ENCODE measurements at regions not wholly inside any gene's neighbourhood (a gene's known extent, or its start where the extent isn't known, plus 50 kb on each side); places are given as distances from the start of the nearest gene placed in this dataset.

DNA sequence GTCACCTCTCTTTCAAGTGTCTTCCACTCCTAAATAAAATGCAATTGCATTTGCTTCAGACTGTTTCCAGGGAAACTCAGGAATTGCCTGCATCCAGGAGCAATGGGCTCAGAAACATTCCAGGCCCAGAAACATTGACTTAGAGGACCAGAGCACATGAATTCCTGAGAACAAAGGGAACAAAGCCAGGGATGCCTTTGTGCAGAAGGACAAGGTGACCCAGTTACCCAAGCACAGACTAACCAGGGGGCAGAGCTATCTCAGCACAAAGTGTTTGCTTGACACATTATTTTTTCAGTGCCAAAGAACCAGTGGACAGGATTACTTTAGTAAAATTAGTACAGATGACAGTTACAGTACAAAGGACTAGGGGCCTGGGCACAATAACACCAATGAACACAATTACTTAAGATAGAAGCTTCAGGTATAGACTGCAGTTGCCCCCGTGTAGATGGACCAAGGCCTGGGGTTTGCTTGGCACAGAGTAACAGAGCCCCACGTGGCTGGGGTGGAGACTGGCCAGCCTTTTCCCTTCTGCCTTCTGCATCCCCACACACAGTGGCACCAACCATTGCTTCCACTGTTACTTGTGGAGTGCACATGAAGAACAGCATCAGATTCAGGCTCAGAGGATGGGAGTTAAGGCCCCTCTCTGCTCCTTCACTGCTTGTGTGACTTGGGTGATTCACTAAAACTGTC is 500.8 kb downstream of the INSC start:
- no peaks in the 10 kb centered on the region for H4K20me1 ChIP-seq (ENCODE audit: insufficient read depth, poor library complexity, severe bottlenecking)
- no peaks in the 10 kb centered on the region for H3K27me3 ChIP-seq
- no peaks in the 10 kb centered on the region for H3K79me2 ChIP-seq
- DNase-seq (ENCODE audit: low spot score), result no peak
- H3K4me3 ChIP-seq, result no peak overlapping the region
- no peaks in the 10 kb centered on the region for H3K9me3 ChIP-seq (ENCODE audit: low read depth)
- no peaks in the 10 kb centered on the region for H3K9me2 ChIP-seq (replicated peaks; ENCODE audit: insufficient read depth)
- no peaks in the 10 kb centered on the region for H3K36me3 ChIP-seq (replicated peaks; ENCODE audit: insufficient read depth, low read depth)
- WGBS (ENCODE audit: low lambda C conversion rate, missing lambda C conversion rate), result 80% methylated on average over 2 of the region's 2 CpGs
- no peak overlapping the region for H3K4me2 ChIP-seq
- peaks cover 21% of the 10 kb centered on the region for H3K4me1 ChIP-seq (ENCODE audit: insufficient read depth)
- H2AFZ ChIP-seq, result no peak overlapping the region
- TF ChIP-seq EZH2 (IDR thresholded peaks at IDR 0.05; ENCODE audit: borderline replicate concordance), result no peak
- TF ChIP-seq, protein P1, sequence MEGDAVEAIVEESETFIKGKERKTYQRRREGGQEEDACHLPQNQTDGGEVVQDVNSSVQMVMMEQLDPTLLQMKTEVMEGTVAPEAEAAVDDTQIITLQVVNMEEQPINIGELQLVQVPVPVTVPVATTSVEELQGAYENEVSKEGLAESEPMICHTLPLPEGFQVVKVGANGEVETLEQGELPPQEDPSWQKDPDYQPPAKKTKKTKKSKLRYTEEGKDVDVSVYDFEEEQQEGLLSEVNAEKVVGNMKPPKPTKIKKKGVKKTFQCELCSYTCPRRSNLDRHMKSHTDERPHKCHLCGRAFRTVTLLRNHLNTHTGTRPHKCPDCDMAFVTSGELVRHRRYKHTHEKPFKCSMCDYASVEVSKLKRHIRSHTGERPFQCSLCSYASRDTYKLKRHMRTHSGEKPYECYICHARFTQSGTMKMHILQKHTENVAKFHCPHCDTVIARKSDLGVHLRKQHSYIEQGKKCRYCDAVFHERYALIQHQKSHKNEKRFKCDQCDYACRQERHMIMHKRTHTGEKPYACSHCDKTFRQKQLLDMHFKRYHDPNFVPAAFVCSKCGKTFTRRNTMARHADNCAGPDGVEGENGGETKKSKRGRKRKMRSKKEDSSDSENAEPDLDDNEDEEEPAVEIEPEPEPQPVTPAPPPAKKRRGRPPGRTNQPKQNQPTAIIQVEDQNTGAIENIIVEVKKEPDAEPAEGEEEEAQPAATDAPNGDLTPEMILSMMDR (IDR thresholded peaks at IDR 0.05; ENCODE audit: poor library complexity), result no peak
- no peak for TF ChIP-seq EZH2phosphoT487 (IDR thresholded peaks at IDR 0.05; ENCODE audit: low read depth, severe bottlenecking, unreplicated experiment)
- no peak overlapping the region for H3K27ac ChIP-seq

DNA sequence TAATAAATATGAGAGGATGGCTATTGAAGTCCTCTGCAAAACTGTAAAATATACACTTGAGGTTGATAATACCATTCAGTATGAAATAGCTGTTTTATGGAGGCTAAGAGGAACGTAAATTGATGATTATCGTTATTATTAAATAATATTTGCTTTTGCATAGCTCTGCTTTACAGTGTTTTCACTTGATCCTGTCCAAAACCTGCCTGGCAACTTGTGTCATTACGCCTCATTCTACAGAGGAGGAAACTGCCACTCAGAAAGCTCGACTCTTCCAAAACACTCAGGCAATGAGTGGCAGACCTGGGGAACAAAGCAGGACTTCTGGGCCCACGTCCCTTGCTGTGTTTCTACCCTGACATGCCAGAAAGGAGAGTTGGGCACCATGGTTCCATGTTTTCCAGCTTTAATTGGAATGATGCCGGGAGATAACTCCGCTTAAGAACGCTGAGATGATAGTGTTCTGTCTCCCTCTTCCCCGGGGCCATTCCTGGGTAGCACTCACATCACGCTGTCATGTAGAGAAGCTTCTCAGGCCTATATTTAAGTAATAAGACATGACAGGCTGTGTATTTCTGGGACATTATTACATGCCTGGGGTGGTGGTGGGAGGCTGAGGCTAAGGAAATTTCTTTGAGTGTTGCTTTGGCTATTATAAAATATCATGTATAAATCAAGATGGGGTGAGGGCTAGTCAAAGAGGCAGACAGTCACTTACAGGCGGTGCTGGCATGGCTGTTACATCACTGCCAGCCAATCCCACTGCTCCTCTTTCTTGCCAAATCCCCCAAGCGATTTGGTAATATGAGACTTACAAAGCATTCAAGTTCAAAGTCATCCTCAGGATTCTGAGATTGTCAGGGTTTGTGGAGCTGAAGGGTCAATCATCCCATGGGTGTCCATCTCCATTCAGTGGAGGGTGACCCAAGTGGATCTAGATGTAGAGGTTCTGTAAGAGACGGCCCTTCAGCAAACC is 501.7 kb downstream of the INSC start:
- Histone ChIP-seq H3K36me3 (replicated peaks; ENCODE audit: insufficient read depth, low read depth) (no peaks in the 10 kb centered on the region), H3K4me1 (ENCODE audit: insufficient read depth) (peaks cover 21% of the 10 kb centered on the region), H3K9me3 (ENCODE audit: low read depth) (no peaks in the 10 kb centered on the region), H3K79me2 (no peaks in the 10 kb centered on the region), H3K27me3 (no peaks in the 10 kb centered on the region), H3K4me3 (no peak overlapping the region), H2AFZ (no peak overlapping the region), H3K4me2 (no peak overlapping the region), H3K27ac (no peak overlapping the region), H4K20me1 (ENCODE audit: insufficient read depth, poor library complexity, severe bottlenecking) (no peaks in the 10 kb centered on the region), H3K9me2 (replicated peaks; ENCODE audit: insufficient read depth) (no peaks in the 10 kb centered on the region)
- TF ChIP-seq EZH2phosphoT487 (IDR thresholded peaks at IDR 0.05; ENCODE audit: low read depth, severe bottlenecking, unreplicated experiment) (no peak), EZH2 (IDR thresholded peaks at IDR 0.05; ENCODE audit: borderline replicate concordance) (no peak)
- TF ChIP-seq, protein P1 (IDR thresholded peaks at IDR 0.05; ENCODE audit: poor library complexity), result no peak
- no peak for DNase-seq (ENCODE audit: low spot score)
- WGBS (ENCODE audit: low lambda C conversion rate, missing lambda C conversion rate), result 88% methylated on average over 13 of the region's 13 CpGs

DNA sequence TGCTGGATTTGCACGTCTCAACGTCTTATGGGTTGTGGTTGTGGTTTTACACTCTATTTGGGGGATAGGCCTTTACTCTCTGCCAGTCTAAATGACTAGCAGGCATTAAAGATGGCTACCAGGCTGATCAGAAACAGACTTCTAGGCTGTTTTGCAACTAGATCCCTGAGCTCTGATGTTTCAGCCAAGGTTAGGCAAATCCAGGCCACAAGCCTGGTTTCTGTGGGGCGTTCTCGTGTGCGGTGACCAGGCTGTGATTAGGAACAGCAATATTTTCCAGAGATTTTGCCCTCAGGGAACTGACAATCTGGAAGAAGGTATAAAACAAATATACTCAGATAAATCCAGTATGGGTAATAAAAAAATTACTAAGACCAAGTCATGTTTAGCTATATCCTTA is 502.4 kb downstream of the INSC start:
- no peak overlapping the region for H3K4me3 ChIP-seq
- no peaks in the 10 kb centered on the region for H3K36me3 ChIP-seq (replicated peaks; ENCODE audit: insufficient read depth, low read depth)
- no peaks in the 10 kb centered on the region for H3K27me3 ChIP-seq
- no peaks in the 10 kb centered on the region for H3K9me2 ChIP-seq (replicated peaks; ENCODE audit: insufficient read depth)
- no peak overlapping the region for H3K27ac ChIP-seq
- no peak for DNase-seq (ENCODE audit: low spot score)
- no peaks in the 10 kb centered on the region for H3K79me2 ChIP-seq
- H4K20me1 ChIP-seq (ENCODE audit: insufficient read depth, poor library complexity, severe bottlenecking), result no peaks in the 10 kb centered on the region
- H3K4me1 ChIP-seq (ENCODE audit: insufficient read depth), result peaks cover 21% of the 10 kb centered on the region
- no peak for TF ChIP-seq EZH2 (IDR thresholded peaks at IDR 0.05; ENCODE audit: borderline replicate concordance)
- no peak for TF ChIP-seq EZH2phosphoT487 (IDR thresholded peaks at IDR 0.05; ENCODE audit: low read depth, severe bottlenecking, unreplicated experiment)
- TF ChIP-seq, protein P1 (IDR thresholded peaks at IDR 0.05; ENCODE audit: poor library complexity), result no peak
- H3K4me2 ChIP-seq, result no peak overlapping the region
- WGBS (ENCODE audit: low lambda C conversion rate, missing lambda C conversion rate), result 83% methylated on average over 5 of the region's 5 CpGs
- H2AFZ ChIP-seq, result no peak overlapping the region
- no peaks in the 10 kb centered on the region for H3K9me3 ChIP-seq (ENCODE audit: low read depth)
